H1 (cell line): ENCODE measurements at regions not wholly inside any gene's neighbourhood (a gene's known extent, or its start where the extent isn't known, plus 50 kb on each side); places are given as distances from the start of the nearest gene placed in this dataset.

Experiments used
- CTCF ChIA-PET: fragments of 300-600 bp; sonication (Branson Sonifier 250); formaldehyde crosslinking; loops from one replicate; lab custom pipeline; 2021; ENCODE audit not compliant: partially characterized antibody; lab: Charles Lee
- POLR2A ChIA-PET: fragments of 300-600 bp; sonication (Branson Sonifier 250); formaldehyde crosslinking; loops from one replicate; lab custom pipeline; 2021; ENCODE audit warnings: inconsistent platforms; ENCODE audit not compliant: partially characterized antibody; lab: Charles Lee
- DNase-seq, 2 experiments: peaks; one replicate each; pipeline versions ENCODE4 v3.0.0 to v3.0.0-alpha.2; 2010 to 2022; ENCODE audit warnings: low spot score in 2 of 2, low read depth in 1 of 2, mixed read lengths in 1 of 2
- FAIRE-seq: peaks from 2 replicates; lab custom pipeline; 2011; peaks lifted over from hg19 to GRCh38; lab: Jason Lieb, UNC
- H2AFZ ChIP-seq: 2 replicates; pipeline ENCODE4 v1.8.1; 2012; ENCODE audit warnings: low read length, inconsistent platforms
- H2AK5ac ChIP-seq: 2 replicates; pipeline ENCODE4 v1.6.1; 2013; ENCODE audit warnings: low read depth, low read length
- H2BK120ac ChIP-seq: replicated peaks from 2 replicates; pipeline ENCODE3; 2013; ENCODE audit warnings: low read depth, low read length, inconsistent platforms
- H2BK12ac ChIP-seq: 2 replicates; pipeline ENCODE4 v1.6.1; 2013; ENCODE audit warnings: low read depth, low read length
- H2BK15ac ChIP-seq: 2 replicates; pipeline ENCODE4 v1.6.1; 2013; ENCODE audit warnings: low read length
- H2BK20ac ChIP-seq: 2 replicates; pipeline ENCODE4 v1.6.1; 2013; ENCODE audit warnings: low read length
- H2BK5ac ChIP-seq: 2 replicates; pipeline ENCODE4 v1.6.1; 2013; ENCODE audit warnings: low read depth, low read length
- H3K14ac ChIP-seq: 2 replicates; pipeline ENCODE4 v1.6.1; 2013; ENCODE audit warnings: inconsistent platforms; ENCODE audit not compliant: insufficient read length
- H3K18ac ChIP-seq: 2 replicates; pipeline ENCODE4 v1.6.1; 2013; ENCODE audit warnings: low read length; ENCODE audit errors: extremely low read depth
- H3K23ac ChIP-seq: 2 replicates; pipeline ENCODE4 v1.6.1; 2013; ENCODE audit warnings: inconsistent platforms; ENCODE audit not compliant: insufficient read length
- H3K23me2 ChIP-seq: 2 replicates; pipeline ENCODE4 v1.6.1; 2013; ENCODE audit warnings: low read depth, low read length
- H3K27ac ChIP-seq: 2 replicates; pipeline ENCODE4 v1.6.1; 2011; ENCODE audit warnings: low read depth, low read length, inconsistent platforms
- H3K27me3 ChIP-seq, 4 experiments: replicated peaks in 1 of 4; 1 replicate in 1 of 4; 2 replicates in 3 of 4; pipeline versions ENCODE4 v1.6.1 to v1.8.1; 2011 to 2013; ENCODE audit warnings: low read length in 3 of 4, mild to moderate bottlenecking in 3 of 4, inconsistent platforms in 2 of 4, mixed read lengths in 2 of 4, moderate library complexity in 1 of 4; ENCODE audit not compliant: control insufficient read depth in 3 of 4, insufficient read depth in 3 of 4; ENCODE audit errors: extremely low read depth in 1 of 4
- H3K36me3 ChIP-seq, 4 experiments: 2 replicates each; pipeline versions ENCODE4 v1.6.1 to v1.8.1; 2011 to 2013; ENCODE audit warnings: mild to moderate bottlenecking in 4 of 4, low read length in 3 of 4, moderate library complexity in 2 of 4, control low read depth in 1 of 4, inconsistent platforms in 1 of 4; ENCODE audit not compliant: insufficient read depth in 4 of 4, control insufficient read depth in 2 of 4
- H3K4ac ChIP-seq: replicated peaks from 2 replicates; pipeline ENCODE3; 2013; ENCODE audit warnings: low read length, low read depth, mixed read lengths, inconsistent platforms; ENCODE audit not compliant: insufficient read length
- H3K4me1 ChIP-seq, 4 experiments: replicated peaks in 1 of 4; 1 replicate in 1 of 4; 2 replicates in 3 of 4; pipeline versions ENCODE4 v1.6.1 to v1.8.1; 2011 to 2013; ENCODE audit warnings: low read length in 3 of 4, inconsistent platforms in 2 of 4, mixed read lengths in 1 of 4; ENCODE audit not compliant: insufficient read depth in 4 of 4, control insufficient read depth in 3 of 4
- H3K4me2 ChIP-seq, 2 experiments: 2 replicates each; pipeline versions ENCODE4 v1.6.1 to v1.8.1; 2011 to 2013; ENCODE audit warnings: low read depth in 2 of 2, low read length in 2 of 2, control low read depth in 1 of 2, inconsistent platforms in 1 of 2, mild to moderate bottlenecking in 1 of 2; ENCODE audit not compliant: insufficient read depth in 1 of 2
- H3K4me3 ChIP-seq, 4 experiments: fragments of 200-600, 300-600 bp in 1 of 4; sonication (generic), shearing (Covaris generic), sonication (Bioruptor Twin) in 1 of 4; 2 replicates each; pipeline versions ENCODE4 v1.5.1 to v1.8.1; 2011 to 2016; ENCODE audit warnings: low read length in 4 of 4, low read depth in 3 of 4, control low read depth in 2 of 4, inconsistent platforms in 2 of 4, mild to moderate bottlenecking in 2 of 4, mixed read lengths in 1 of 4, moderate library complexity in 1 of 4; ENCODE audit not compliant: insufficient read depth in 2 of 4; ENCODE audit errors: extremely low read depth in 1 of 4
- H3K56ac ChIP-seq: replicated peaks from 2 replicates; pipeline ENCODE3; 2013; ENCODE audit warnings: low read depth, mild to moderate bottlenecking, mixed read lengths, low read length, inconsistent platforms; ENCODE audit not compliant: insufficient read length
- H3K79me1 ChIP-seq: 2 replicates; pipeline ENCODE4 v1.6.1; 2013; ENCODE audit warnings: low read depth, low read length, control low read depth
- H3K79me2 ChIP-seq, 2 experiments: 2 replicates each; pipeline versions ENCODE4 v1.6.1 to v1.8.1; 2012 to 2013; ENCODE audit warnings: low read length in 2 of 2, mild to moderate bottlenecking in 2 of 2, inconsistent platforms in 1 of 2; ENCODE audit not compliant: insufficient read depth in 2 of 2, control insufficient read depth in 1 of 2
- H3K9ac ChIP-seq, 4 experiments: replicated peaks in 1 of 4; 1 replicate in 1 of 4; 2 replicates in 3 of 4; pipeline versions ENCODE4 v1.6.1 to v1.8.1; 2011 to 2013; ENCODE audit warnings: low read depth in 3 of 4, low read length in 3 of 4, control low read depth in 2 of 4, mild to moderate bottlenecking in 2 of 4, moderate library complexity in 2 of 4, inconsistent platforms in 1 of 4; ENCODE audit errors: extremely low read depth in 1 of 4
- H3K9me3 ChIP-seq, 2 experiments: 2 replicates each; pipeline versions ENCODE4 v1.6.1 to v1.8.1; 2012 to 2013; ENCODE audit warnings: mild to moderate bottlenecking in 2 of 2, moderate library complexity in 2 of 2, control low read depth in 1 of 2, inconsistent platforms in 1 of 2, low read depth in 1 of 2, low read length in 1 of 2, mixed read lengths in 1 of 2; ENCODE audit not compliant: insufficient read depth in 2 of 2
- H4K20me1 ChIP-seq, 2 experiments: replicated peaks in 1 of 2; 2 replicates each; pipeline versions ENCODE3 to v1.8.1; 2011 to 2013; ENCODE audit warnings: inconsistent platforms in 2 of 2, low read length in 2 of 2, mild to moderate bottlenecking in 1 of 2; ENCODE audit not compliant: insufficient read depth in 2 of 2, control insufficient read depth in 1 of 2
- H4K5ac ChIP-seq: 2 replicates; pipeline ENCODE4 v1.6.1; 2013; ENCODE audit warnings: low read length, low read depth, mixed read lengths, inconsistent platforms; ENCODE audit not compliant: insufficient read length
- H4K8ac ChIP-seq: 2 replicates; pipeline ENCODE4 v1.8.0; 2013; ENCODE audit warnings: mild to moderate bottlenecking, moderate library complexity, low read length, inconsistent platforms; ENCODE audit not compliant: insufficient read depth; ENCODE audit errors: extremely low read depth
- H4K91ac ChIP-seq: replicated peaks from 2 replicates; pipeline ENCODE3; 2013; ENCODE audit warnings: low read length, mixed read lengths, inconsistent platforms; ENCODE audit not compliant: insufficient read length
- BCL11A ChIP-seq, 2 experiments: IDR thresholded peaks; one replicate each; pipeline ENCODE4 v1.6.1; 2011; ENCODE audit warnings: low read depth in 2 of 2, low read length in 2 of 2, mild to moderate bottlenecking in 2 of 2
- BRCA1 ChIP-seq: IDR thresholded peaks from 2 replicates; pipeline ENCODE4 v1.6.1; 2012; ENCODE audit warnings: low read depth, low read length, improper control_type of control experiment
- CBX5 ChIP-seq: fragments of 300-800, 300-1000 bp; sonication (generic); IDR thresholded peaks from 2 replicates; pipeline ENCODE4 v1.7.1; 2016; ENCODE audit warnings: antibody characterized with exemption, low read length, low read depth
- CBX8 ChIP-seq: fragments of 300-800, 300-1000 bp; sonication (generic); IDR thresholded peaks from 2 replicates; pipeline ENCODE4 v1.7.1; 2016; ENCODE audit warnings: low read depth, low read length, borderline replicate concordance
- EP300 ChIP-seq, 2 experiments: IDR thresholded peaks; 1 replicate in 1 of 2; 2 replicates in 1 of 2; pipeline ENCODE4 v1.6.1; 2011 to 2012; ENCODE audit warnings: low read depth in 2 of 2, low read length in 2 of 2, mild to moderate bottlenecking in 2 of 2, borderline replicate concordance in 1 of 2, inconsistent platforms in 1 of 2, moderate library complexity in 1 of 2
- GTF2F1 ChIP-seq: IDR thresholded peaks from 2 replicates; pipeline ENCODE4 v1.6.1; 2012; ENCODE audit warnings: low read depth, low read length, improper control_type of control experiment, borderline replicate concordance
- NANOG ChIP-seq: IDR thresholded peaks from 2 replicates; pipeline ENCODE4 v1.6.1; 2011; ENCODE audit warnings: low read length, low read depth, mild to moderate bottlenecking, inconsistent platforms; ENCODE audit not compliant: insufficient read depth, poor library complexity, severe bottlenecking
- POU5F1 ChIP-seq: IDR thresholded peaks from 2 replicates; pipeline ENCODE4 v1.6.1; 2011; ENCODE audit warnings: low read depth, mild to moderate bottlenecking, low read length, moderate library complexity
- RNF2 ChIP-seq: fragments of 200-900, 300-1000 bp; sonication (generic); IDR thresholded peaks from 2 replicates; pipeline ENCODE4 v1.7.1; 2016; ENCODE audit warnings: borderline replicate concordance, low read depth, mild to moderate bottlenecking, antibody characterized with exemption, low read length; ENCODE audit not compliant: poor library complexity, severe bottlenecking; ENCODE audit errors: missing control alignments
- SAP30 ChIP-seq: fragments of 300-600 bp; sonication (generic); IDR thresholded peaks from 2 replicates; pipeline ENCODE4 v1.7.1; 2012; ENCODE audit warnings: low read length, moderate library complexity, mild to moderate bottlenecking, inconsistent platforms; ENCODE audit not compliant: insufficient read depth, insufficient replicate concordance
- SIX5 ChIP-seq: IDR thresholded peaks from 2 replicates; pipeline ENCODE4 v1.6.1; 2011; ENCODE audit warnings: mild to moderate bottlenecking, low read depth, low read length
- SP1 ChIP-seq: IDR thresholded peaks from 2 replicates; pipeline ENCODE4 v1.6.1; 2011; ENCODE audit warnings: low read depth, low read length
- ZNF274 ChIP-seq: IDR thresholded peaks from 2 replicates; pipeline ENCODE4 v1.7.0; 2012; ENCODE audit warnings: low read length, borderline replicate concordance; ENCODE audit errors: extremely low read depth
- WGBS, 2 experiments: shearing (Covaris generic) in 1 of 2; methylation state at CpG; one replicate each; pipeline versions ENCODE4 v1.1.6 to v1.1.7; 2013 to 2015; ENCODE audit warnings: low lambda C conversion rate in 2 of 2, mixed read lengths in 2 of 2, inconsistent platforms in 1 of 2, low coverage in 1 of 2, missing lambda C conversion rate in 1 of 2; ENCODE audit not compliant: insufficient replicate concordance in 2 of 2, insufficient coverage in 1 of 2, insufficient read length in 1 of 2; ENCODE audit errors: extremely low coverage in 1 of 2, missing lambda C conversion rate in 1 of 2; 5-methylcytosine and 5-hydroxymethylcytosine counted together
- TF ChIP-seq, protein P1 (sequence below): IDR thresholded peaks from 2 replicates; pipeline ENCODE4 v1.6.1; 2012; ENCODE audit warnings: inconsistent platforms

DNA sequence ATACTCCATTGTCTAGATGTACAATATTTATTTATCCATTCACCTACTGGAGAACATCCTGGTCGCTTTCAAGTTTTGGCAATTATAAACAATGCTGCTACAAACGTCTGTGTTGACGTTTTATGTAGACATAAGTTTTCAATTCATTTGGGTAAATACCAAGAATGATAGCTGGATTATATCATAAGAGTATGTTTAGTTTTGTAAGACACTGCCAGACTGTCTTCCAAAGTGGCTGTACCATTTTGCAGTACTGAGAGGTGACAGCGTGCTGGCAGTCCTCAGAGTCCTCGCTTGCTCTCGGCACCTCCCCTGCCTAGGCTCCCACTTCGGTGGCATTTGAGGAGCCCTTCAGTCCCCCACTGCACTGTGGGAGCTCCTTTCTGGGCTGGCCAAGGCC lies 253.3 kb upstream of the INTU start:
- Histone ChIP-seq H4K91ac (no peak overlapping the region), H2BK120ac (no peak overlapping the region), H3K79me2 (no peaks in the 10 kb centered on the region)
- no peak for TF ChIP-seq CBX8
- no peak for TF ChIP-seq CBX5
- TF ChIP-seq RNF2, result no peak
- TF ChIP-seq SIX5, result no peak
- no peak for TF ChIP-seq BRCA1
- TF ChIP-seq SP1, result no peak
- TF ChIP-seq GTF2F1, result no peak
- no peak for TF ChIP-seq ZNF274
- TF ChIP-seq BCL11A (IDR thresholded peaks at IDR 0.05; ENCODE audit: low read depth in 2 of 2, low read length in 2 of 2), result no peak
- no peak for TF ChIP-seq EP300 (IDR thresholded peaks at IDR 0.05; ENCODE audit: borderline replicate concordance in 1 of 2, low read depth in 2 of 2, low read length in 2 of 2)
- TF ChIP-seq, protein P1, sequence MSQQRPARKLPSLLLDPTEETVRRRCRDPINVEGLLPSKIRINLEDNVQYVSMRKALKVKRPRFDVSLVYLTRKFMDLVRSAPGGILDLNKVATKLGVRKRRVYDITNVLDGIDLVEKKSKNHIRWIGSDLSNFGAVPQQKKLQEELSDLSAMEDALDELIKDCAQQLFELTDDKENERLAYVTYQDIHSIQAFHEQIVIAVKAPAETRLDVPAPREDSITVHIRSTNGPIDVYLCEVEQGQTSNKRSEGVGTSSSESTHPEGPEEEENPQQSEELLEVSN, result no peak
- no peak for TF ChIP-seq POU5F1
- no peak for TF ChIP-seq NANOG
- no peak for TF ChIP-seq SAP30

More for the DNA sequence above, 253.3 kb upstream of the INTU start:
- no peak overlapping the region for H3K27ac ChIP-seq
- no peaks in the 10 kb centered on the region for H3K36me3 ChIP-seq
- H4K8ac ChIP-seq, result no peak overlapping the region
- H3K4me1 ChIP-seq, result no peaks in the 10 kb centered on the region
- H3K23ac ChIP-seq, result no peak overlapping the region
- H2AK5ac ChIP-seq, result no peak overlapping the region
- H3K27me3 ChIP-seq, result no peaks in the 10 kb centered on the region
- H4K5ac ChIP-seq, result no peak overlapping the region
- H3K4me3 ChIP-seq, result no peak overlapping the region
- CTCF ChIA-PET, result interaction anchor here (0.6 to 1.1 kb wide), 2 partner anchors 17 to 31 kb away, joined by 3 read pairs; no protein-coding TSS in a partner anchor
- no peak overlapping the region for H2BK12ac ChIP-seq
- DNase-seq (no peak), FAIRE-seq (no peak)
- no peak overlapping the region for H2AFZ ChIP-seq
- no peak overlapping the region for H3K4me2 ChIP-seq
- no peaks in the 10 kb centered on the region for H3K79me1 ChIP-seq
- H2BK15ac ChIP-seq, result no peak overlapping the region
- H3K9ac ChIP-seq, result no peak overlapping the region
- H4K20me1 ChIP-seq, result no peaks in the 10 kb centered on the region
- 91% methylated on average over 6 of the region's 7 CpGs; no CpG with 5 or more reads in 1 of the 2 experiments for WGBS, 2 experiments
- H2BK5ac ChIP-seq, result no peak overlapping the region
- no peak overlapping the region for H2BK20ac ChIP-seq
- no peaks in the 10 kb centered on the region for H3K23me2 ChIP-seq
- no peak overlapping the region for H3K56ac ChIP-seq
- no peak overlapping the region for H3K18ac ChIP-seq
- no peak overlapping the region for H3K14ac ChIP-seq
- POLR2A ChIA-PET, result no interaction called here
- H3K4ac ChIP-seq, result no peak overlapping the region
- H3K9me3 ChIP-seq, result peaks cover 0 to 5% of the 10 kb centered on the region in 2 experiments; a peak in 2 of 4 replicates
